ENCODE measurements at regions not wholly inside any gene's neighbourhood (a gene's known extent, or its start where the extent isn't known, plus 50 kb on each side); places are given as distances from the start of the nearest gene placed in this dataset.
"Not testable (repeated sequence)": the region's sequence is repeated elsewhere in the genome, so short reads cannot be mapped to it uniquely, and the experiment has no call there.

- no peak for DNase-seq (ENCODE audit: low read depth)
Measured at GRCh38 chr11:38721586-38722315, 2123.7 kb upstream of the RAG2 start.

- peak; percentile 1 for DNase-seq (ENCODE audit: low read depth)
Measured at GRCh38 chr11:38718659-38719058, 2120.6 kb upstream of the RAG2 start.

GRCh38 chr11:38718049-38718448 lies 2120.0 kb upstream of the RAG2 start:
- DNase-seq (ENCODE audit: low read depth) = peak; percentile 27

- DNase-seq (ENCODE audit: low read depth) = no peak
Measured at GRCh38 chr11:38711110-38711509, 2113.1 kb upstream of the RAG2 start.

GRCh38 chr11:38710262-38710661 lies 2112.2 kb upstream of the RAG2 start:
- DNase-seq (ENCODE audit: low read depth) = no peak

GRCh38 chr11:38700111-38700510 lies 2102.1 kb upstream of the RAG2 start:
- DNase-seq (ENCODE audit: low read depth) = no peak

GRCh38 chr11:38693306-38693705 lies 2095.3 kb upstream of the RAG2 start:
- no peak for DNase-seq (ENCODE audit: low read depth)

- DNase-seq (ENCODE audit: low read depth) = not testable (repeated sequence)
Measured at GRCh38 chr11:38690211-38690610, 2092.2 kb upstream of the RAG2 start.

- no peak for DNase-seq (ENCODE audit: low read depth)
Measured at GRCh38 chr11:38687008-38687407, 2089.0 kb upstream of the RAG2 start.

- DNase-seq (ENCODE audit: low read depth) = no peak
Measured at GRCh38 chr11:38683484-38683883, 2085.4 kb upstream of the RAG2 start.

GRCh38 chr11:38680746-38681145 lies 2082.7 kb upstream of the RAG2 start:
- no peak for DNase-seq (ENCODE audit: low read depth)

- no peak for DNase-seq (ENCODE audit: low read depth)
Measured at GRCh38 chr11:38680166-38680565, 2082.1 kb upstream of the RAG2 start.

GRCh38 chr11:38672445-38672844 lies 2074.4 kb upstream of the RAG2 start:
- DNase-seq (ENCODE audit: low read depth) = peak; percentile 31

GRCh38 chr11:38667359-38667758 lies 2069.3 kb upstream of the RAG2 start:
- no peak for DNase-seq (ENCODE audit: low read depth)

- DNase-seq (ENCODE audit: low read depth) = peak; percentile 7
Measured at GRCh38 chr11:38648604-38649003, 2050.6 kb upstream of the RAG2 start.

- no peak for DNase-seq (ENCODE audit: low read depth)
Measured at GRCh38 chr11:38646382-38646781, 2048.3 kb upstream of the RAG2 start.

- no peak for DNase-seq (ENCODE audit: low read depth)
Measured at GRCh38 chr11:38640854-38641253, 2042.8 kb upstream of the RAG2 start.

- no peak for DNase-seq (ENCODE audit: low read depth)
Measured at GRCh38 chr11:38612701-38613100, 2014.7 kb upstream of the RAG2 start.

- not testable (repeated sequence) for DNase-seq (ENCODE audit: low read depth)
Measured at GRCh38 chr11:38601371-38601770, 2003.3 kb upstream of the RAG2 start.

GRCh38 chr11:38598418-38598817 lies 2000.4 kb upstream of the RAG2 start:
- no peak for DNase-seq (ENCODE audit: low read depth)

- DNase-seq (ENCODE audit: low read depth) = not testable (repeated sequence)
Measured at GRCh38 chr11:38595359-38596016, 1997.5 kb upstream of the RAG2 start.

GRCh38 chr11:38594895-38595294 lies 1996.9 kb upstream of the RAG2 start:
- no peak for DNase-seq (ENCODE audit: low read depth)

- DNase-seq (ENCODE audit: low read depth) = peak; percentile 24
Measured at GRCh38 chr11:38593649-38594048, 1995.6 kb upstream of the RAG2 start.

GRCh38 chr11:38582756-38583155 lies 1984.7 kb upstream of the RAG2 start:
- DNase-seq (ENCODE audit: low read depth) = no peak

Data from amniotic epithelial cell (primary cell).